ENCODE measurements at regions not wholly inside any gene's neighbourhood (a gene's known extent, or its start where the extent isn't known, plus 50 kb on each side); places are given as distances from the start of the nearest gene placed in this dataset.

- DNase-seq (ENCODE audit: low read depth in 1 of 2, low spot score in 1 of 2): no peak
Measured at GRCh38 chr9:28692012-28692411, 1118.7 kb upstream of the C9orf72 start.

DNA sequence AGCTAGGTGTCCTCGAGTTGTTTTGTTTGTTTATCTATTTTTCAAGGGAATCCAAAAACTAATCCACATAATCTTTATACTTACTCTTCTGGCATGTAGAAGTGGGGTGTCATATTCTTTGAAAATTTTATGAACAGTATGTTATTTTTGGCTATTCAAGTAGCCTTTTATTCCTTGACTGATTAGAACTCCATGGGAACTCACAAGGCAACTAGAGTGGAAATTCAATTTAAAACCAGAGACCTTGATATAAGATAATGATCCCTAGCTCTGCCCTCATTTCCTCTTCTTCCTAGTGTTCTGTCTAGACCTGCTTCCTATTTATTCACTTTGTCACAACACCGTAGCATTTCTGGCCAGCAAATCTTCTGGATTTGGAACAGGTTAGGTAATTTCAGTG is 1123.7 kb upstream of the C9orf72 start:
- DNase-seq (ENCODE audit: low read depth in 1 of 2, low spot score in 1 of 2): no peak

DNA sequence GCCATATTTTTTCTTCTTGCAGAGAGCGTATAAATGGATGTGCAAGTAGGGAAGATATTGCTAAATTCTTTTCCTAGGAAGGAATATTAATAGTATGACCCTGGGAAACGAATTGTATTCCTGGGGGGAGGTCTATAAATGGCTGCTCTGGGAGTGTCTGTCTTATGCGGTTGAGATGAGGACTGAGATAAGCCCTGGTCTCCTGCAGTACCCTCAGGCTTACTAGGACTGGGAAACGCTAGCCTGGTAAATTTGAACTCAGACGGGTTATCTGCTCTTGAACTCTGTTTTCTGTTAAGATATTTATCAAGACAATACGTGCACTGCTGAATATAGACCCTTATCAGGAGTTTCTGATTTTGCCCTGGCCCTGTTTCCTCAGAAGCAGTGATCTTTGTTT is 1126.4 kb upstream of the C9orf72 start:
- DNase-seq (ENCODE audit: low read depth in 1 of 2, low spot score in 1 of 2): no peak

DNA sequence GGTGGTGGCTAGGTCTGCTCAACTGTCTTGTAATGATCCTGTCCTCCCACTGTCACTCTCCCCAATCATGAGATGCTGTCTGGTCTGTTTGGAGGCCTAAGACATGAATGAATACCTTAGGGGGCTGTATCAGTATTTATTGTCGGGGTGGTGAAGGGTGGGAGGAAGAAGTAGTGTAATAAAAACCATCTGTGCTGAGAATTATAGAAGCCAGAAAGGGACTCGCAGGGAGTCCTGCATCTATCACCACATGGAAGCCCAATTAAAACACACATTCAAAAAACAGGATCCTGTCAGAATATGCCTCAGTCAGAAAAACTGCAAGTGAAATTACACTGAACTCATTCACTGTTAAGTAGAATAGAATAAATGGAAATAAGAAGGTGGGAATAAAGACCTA is 1134.3 kb upstream of the C9orf72 start:
- no peak for DNase-seq (ENCODE audit: low read depth in 1 of 2, low spot score in 1 of 2)

- DNase-seq (ENCODE audit: low read depth in 1 of 2, low spot score in 1 of 2): no peak
Measured at GRCh38 chr9:28714188-28714587, 1140.9 kb upstream of the C9orf72 start.

GRCh38 chr9:28718226-28718625 is 1144.9 kb upstream of the C9orf72 start:
- no peak for DNase-seq (ENCODE audit: low read depth in 1 of 2, low spot score in 1 of 2)

DNA sequence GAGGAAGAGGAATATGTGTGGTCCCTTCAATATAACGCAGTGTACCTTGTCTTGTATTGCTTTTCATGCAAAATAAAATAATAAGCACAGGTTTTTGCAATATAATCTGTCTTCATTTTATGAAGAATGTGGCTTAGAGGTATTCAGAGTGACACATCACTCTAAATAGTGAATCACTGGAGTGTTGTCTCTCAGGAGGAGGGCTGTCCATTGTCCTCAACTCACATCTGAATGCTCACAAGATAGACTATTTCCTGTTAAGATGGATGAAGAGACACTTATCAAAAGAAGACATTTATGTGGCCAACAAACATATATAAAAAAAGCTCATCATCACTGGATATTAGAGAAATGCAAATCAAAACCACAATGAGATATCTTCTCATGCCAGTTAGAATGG is 1147.5 kb upstream of the C9orf72 start:
- DNase-seq (ENCODE audit: low read depth in 1 of 2, low spot score in 1 of 2): no peak

- DNase-seq (ENCODE audit: low read depth in 1 of 2, low spot score in 1 of 2): no peak
Measured at GRCh38 chr9:28730111-28730510, 1156.8 kb upstream of the C9orf72 start.

DNA sequence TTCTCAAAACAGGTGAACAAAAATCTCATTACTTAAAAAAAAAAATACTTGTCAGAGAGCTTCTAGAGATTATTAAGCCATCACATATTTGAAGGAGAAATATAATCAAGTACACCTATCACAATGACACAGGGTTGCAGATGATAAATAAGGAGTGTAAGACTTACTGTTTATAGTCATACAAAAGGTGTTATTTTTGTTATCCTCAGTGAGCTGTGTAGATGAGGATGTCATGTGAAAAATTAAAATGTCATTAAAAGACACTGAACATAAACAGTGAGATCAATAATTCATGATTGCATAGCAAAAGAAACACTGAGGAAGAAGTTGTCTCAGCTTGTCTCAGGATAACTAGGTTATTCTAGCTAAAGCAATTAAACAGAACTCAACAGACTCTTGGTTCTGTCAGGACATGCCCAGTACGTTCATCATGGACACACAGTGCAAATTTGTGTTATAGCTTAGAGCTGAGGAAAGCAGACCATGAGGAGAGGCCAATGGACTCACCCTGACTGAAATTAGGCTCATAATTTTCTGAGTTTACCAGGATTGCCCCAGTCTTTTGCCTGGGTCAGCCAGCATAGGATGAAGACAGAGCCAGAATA is 1162.6 kb upstream of the C9orf72 start:
- no peak for DNase-seq (ENCODE audit: low read depth in 1 of 2, low spot score in 1 of 2)

- DNase-seq (ENCODE audit: low read depth in 1 of 2, low spot score in 1 of 2): no peak
Measured at GRCh38 chr9:28741459-28741858, 1168.2 kb upstream of the C9orf72 start.

- DNase-seq (ENCODE audit: low read depth in 1 of 2, low spot score in 1 of 2): no peak
Measured at GRCh38 chr9:28747351-28747985, 1174.2 kb upstream of the C9orf72 start.

GRCh38 chr9:28750136-28750535 is 1176.9 kb upstream of the C9orf72 start:
- DNase-seq (ENCODE audit: low read depth in 1 of 2, low spot score in 1 of 2): no peak

GRCh38 chr9:28758341-28758740 is 1185.1 kb upstream of the C9orf72 start:
- no peak for DNase-seq (ENCODE audit: low read depth in 1 of 2, low spot score in 1 of 2)

DNA sequence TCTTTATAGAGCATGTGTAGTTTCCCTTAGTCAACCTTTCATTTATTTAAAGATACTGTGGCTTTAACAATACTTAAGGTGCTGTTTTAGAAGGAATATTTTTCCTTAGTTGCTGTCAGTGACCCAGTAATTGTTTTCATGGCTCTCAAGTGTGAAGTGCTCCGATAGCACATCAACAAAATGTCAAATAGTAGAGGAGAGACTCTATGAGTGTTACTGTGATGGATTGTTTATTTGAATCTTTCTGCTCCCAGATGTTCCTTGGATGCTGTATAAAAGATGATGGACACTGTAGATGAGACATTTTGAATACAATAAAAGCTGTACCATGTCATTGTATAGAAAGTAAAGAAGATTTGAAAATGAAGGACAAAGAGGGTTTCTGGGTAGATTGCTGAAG is 1185.7 kb upstream of the C9orf72 start:
- no peak for DNase-seq (ENCODE audit: low read depth in 1 of 2, low spot score in 1 of 2)

- DNase-seq (ENCODE audit: low read depth in 1 of 2, low spot score in 1 of 2): no peak
Measured at GRCh38 chr9:28762167-28762566, 1188.9 kb upstream of the C9orf72 start.

DNA sequence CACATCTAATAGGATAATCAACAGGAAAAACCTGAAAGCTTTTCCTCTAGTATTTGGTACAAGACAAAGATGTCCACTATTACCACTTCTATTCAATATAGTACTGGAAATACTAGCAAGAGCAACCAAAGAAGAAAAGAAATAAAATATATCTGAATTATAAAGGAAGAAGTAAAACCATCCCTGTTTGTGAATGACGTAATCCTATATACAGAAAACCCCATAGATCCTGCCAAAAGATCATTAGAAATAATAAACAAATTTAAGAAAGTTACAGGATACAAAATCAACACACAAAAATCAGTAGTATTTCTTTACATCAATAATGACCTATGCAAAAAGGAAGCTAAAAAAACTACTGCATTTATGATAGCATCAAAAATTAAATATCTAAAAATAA is 1191.3 kb upstream of the C9orf72 start:
- DNase-seq (ENCODE audit: low read depth in 1 of 2, low spot score in 1 of 2): no peak

DNA sequence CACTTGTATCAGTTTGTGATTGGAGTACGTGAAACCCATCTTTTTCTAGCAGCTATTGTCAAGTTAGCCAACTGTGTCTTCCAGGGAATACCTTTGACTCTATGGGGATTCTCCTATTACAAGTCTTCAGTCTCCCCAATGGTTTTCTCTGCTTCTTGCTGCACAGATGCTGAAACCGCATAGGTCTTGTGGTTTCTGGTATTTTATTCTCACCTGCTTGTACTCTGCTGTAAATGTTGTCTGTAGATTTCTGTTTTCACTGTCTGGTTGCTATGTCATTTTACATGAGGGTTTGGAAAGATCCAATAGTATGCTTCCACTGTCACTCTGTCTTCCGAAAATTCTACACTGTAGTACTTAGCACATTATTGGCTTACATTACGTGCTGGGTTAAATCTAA is 1196.9 kb upstream of the C9orf72 start:
- no peak for DNase-seq (ENCODE audit: low read depth in 1 of 2, low spot score in 1 of 2)

GRCh38 chr9:28770827-28771226 is 1197.5 kb upstream of the C9orf72 start:
- DNase-seq (ENCODE audit: low read depth in 1 of 2, low spot score in 1 of 2): no peak

- no peak for DNase-seq (ENCODE audit: low read depth in 1 of 2, low spot score in 1 of 2)
Measured at GRCh38 chr9:28774433-28775235, 1201.4 kb upstream of the C9orf72 start.

GRCh38 chr9:28779243-28779642 is 1206.0 kb upstream of the C9orf72 start:
- no peak for DNase-seq (ENCODE audit: low read depth in 1 of 2, low spot score in 1 of 2)

DNA sequence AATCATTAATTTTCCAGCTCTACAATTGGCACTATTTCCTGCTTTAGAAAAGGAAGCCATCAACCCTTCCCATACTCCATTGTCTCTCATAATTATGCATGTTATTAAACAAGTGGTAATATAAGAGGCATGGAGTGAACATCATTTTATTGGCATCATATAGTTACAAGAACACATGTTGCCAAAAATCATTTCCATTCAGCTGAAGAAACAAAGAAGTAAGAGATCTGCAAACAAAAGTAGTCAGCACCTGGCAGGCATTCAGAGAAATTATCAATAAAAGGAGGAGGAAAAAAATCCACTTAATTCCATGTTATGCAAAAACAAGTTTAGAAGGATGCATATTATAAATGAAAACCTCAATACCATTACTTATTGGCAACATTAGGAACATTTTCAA is 1208.2 kb upstream of the C9orf72 start:
- no peak for DNase-seq (ENCODE audit: low read depth in 1 of 2, low spot score in 1 of 2)

GRCh38 chr9:28782630-28783029 is 1209.3 kb upstream of the C9orf72 start:
- DNase-seq (ENCODE audit: low read depth in 1 of 2, low spot score in 1 of 2): no peak

All from stimulated activated CD4-positive, alpha-beta T cell treated with anti-CD3 and anti-CD28 coated beads, Interleukin-15, amount 100 ng/mL, for 1 hour (primary cell).